Upper lobe of left lung (tissue), 4 donors: ENCODE measurements at regions not wholly inside any gene's neighbourhood (a gene's known extent, or its start where the extent isn't known, plus 50 kb on each side); places are given as distances from the start of the nearest gene placed in this dataset.

Experiments
- EP300 ChIP-seq, 4 donors: sonication (generic); formaldehyde crosslinking; IDR thresholded peaks; one replicate each; pipeline ENCODE4 v1.5.1; 2017; ENCODE audit warnings: antibody characterized with exemption in 4 of 4, control low read depth in 2 of 4
- POLR2A ChIP-seq, 4 donors: fragments of 450-650 bp; IDR thresholded peaks; one replicate each; pipeline ENCODE4 v1.5.1; 2016 to 2017; ENCODE audit warnings: antibody characterized with exemption in 4 of 4, mild to moderate bottlenecking in 2 of 4
- POLR2AphosphoS5 ChIP-seq, 2 donors: sonication (generic); formaldehyde crosslinking; IDR thresholded peaks; one replicate each; pipeline ENCODE4 v1.5.1; 2017; ENCODE audit warnings: antibody characterized with exemption in 2 of 2
- TF ChIP-seq, protein P1 (sequence below), 6 experiments: fragments of 450-650 bp in 4 of 6; fragments of 200-600 bp in 2 of 6; sonication (generic) in 2 of 6; IDR thresholded peaks; one replicate each; pipeline ENCODE4 v1.5.1; 2016 to 2019; ENCODE audit warnings: antibody characterized with exemption in 6 of 6

DNA sequence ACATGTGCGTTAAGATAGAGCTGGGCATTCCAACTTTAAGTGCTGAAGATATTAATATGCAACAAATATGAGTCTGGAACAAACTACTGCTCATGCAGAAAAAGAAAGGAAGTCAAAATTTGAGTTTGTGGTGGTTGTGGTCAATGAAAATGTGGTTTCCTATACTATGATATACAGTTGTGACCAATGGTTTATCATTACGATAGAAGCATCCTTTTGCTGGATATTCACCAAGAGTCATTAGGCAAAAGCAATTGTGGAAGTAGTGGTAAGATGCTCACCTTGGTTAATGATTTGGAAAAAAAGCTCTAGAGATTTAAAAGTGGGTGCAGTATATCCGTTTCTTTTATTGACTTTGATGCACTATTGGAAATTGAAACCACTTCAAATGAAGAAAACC is 1007.0 kb downstream of the NR2F1-AS1 start:
- TF ChIP-seq, protein P1, sequence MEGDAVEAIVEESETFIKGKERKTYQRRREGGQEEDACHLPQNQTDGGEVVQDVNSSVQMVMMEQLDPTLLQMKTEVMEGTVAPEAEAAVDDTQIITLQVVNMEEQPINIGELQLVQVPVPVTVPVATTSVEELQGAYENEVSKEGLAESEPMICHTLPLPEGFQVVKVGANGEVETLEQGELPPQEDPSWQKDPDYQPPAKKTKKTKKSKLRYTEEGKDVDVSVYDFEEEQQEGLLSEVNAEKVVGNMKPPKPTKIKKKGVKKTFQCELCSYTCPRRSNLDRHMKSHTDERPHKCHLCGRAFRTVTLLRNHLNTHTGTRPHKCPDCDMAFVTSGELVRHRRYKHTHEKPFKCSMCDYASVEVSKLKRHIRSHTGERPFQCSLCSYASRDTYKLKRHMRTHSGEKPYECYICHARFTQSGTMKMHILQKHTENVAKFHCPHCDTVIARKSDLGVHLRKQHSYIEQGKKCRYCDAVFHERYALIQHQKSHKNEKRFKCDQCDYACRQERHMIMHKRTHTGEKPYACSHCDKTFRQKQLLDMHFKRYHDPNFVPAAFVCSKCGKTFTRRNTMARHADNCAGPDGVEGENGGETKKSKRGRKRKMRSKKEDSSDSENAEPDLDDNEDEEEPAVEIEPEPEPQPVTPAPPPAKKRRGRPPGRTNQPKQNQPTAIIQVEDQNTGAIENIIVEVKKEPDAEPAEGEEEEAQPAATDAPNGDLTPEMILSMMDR (IDR thresholded peaks at IDR 0.05): no peak
- TF ChIP-seq POLR2A (IDR thresholded peaks at IDR 0.05) (no peak), POLR2AphosphoS5 (IDR thresholded peaks at IDR 0.05) (no peak), EP300 (IDR thresholded peaks at IDR 0.05) (no peak)
